ENCODE measurements at regions not wholly inside any gene's neighbourhood (a gene's known extent, or its start where the extent isn't known, plus 50 kb on each side); places are given as distances from the start of the nearest gene placed in this dataset.

GRCh38 chr3:5731100-5731499 is 543.6 kb downstream of the EDEM1 start:
- no peaks in the 10 kb centered on the region for H3K27me3 ChIP-seq (ENCODE audit: insufficient read depth, low read depth)
- H3K9me2 ChIP-seq (ENCODE audit: insufficient read depth): no peaks in the 10 kb centered on the region
- no peaks in the 10 kb centered on the region for H4K20me1 ChIP-seq (ENCODE audit: insufficient read depth)
- no peak for TF ChIP-seq EZH2 (IDR thresholded peaks at IDR 0.05; ENCODE audit: low read depth)
- TF ChIP-seq, protein P1, sequence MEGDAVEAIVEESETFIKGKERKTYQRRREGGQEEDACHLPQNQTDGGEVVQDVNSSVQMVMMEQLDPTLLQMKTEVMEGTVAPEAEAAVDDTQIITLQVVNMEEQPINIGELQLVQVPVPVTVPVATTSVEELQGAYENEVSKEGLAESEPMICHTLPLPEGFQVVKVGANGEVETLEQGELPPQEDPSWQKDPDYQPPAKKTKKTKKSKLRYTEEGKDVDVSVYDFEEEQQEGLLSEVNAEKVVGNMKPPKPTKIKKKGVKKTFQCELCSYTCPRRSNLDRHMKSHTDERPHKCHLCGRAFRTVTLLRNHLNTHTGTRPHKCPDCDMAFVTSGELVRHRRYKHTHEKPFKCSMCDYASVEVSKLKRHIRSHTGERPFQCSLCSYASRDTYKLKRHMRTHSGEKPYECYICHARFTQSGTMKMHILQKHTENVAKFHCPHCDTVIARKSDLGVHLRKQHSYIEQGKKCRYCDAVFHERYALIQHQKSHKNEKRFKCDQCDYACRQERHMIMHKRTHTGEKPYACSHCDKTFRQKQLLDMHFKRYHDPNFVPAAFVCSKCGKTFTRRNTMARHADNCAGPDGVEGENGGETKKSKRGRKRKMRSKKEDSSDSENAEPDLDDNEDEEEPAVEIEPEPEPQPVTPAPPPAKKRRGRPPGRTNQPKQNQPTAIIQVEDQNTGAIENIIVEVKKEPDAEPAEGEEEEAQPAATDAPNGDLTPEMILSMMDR (conservative IDR thresholded peaks at IDR 0.05): peak; percentile 52
- no peaks in the 10 kb centered on the region for H3F3A ChIP-seq (ENCODE audit: insufficient read depth, low read depth)
- no peaks in the 10 kb centered on the region for H3K36me3 ChIP-seq (ENCODE audit: low read depth)
- DNase-seq: no peak
- ChIA-PET CTCF (interaction anchor here (1.2 kb wide), 1 partner anchor 37 kb away, joined by 4 read pairs; no protein-coding TSS in a partner anchor), POLR2A (ENCODE audit: unreplicated experiment) (no interaction called here)
- intact Hi-C loops (cut with micrococcal nuclease; ENCODE audit: unreplicated experiment): loop anchor here (1.0 kb wide), 1 partner anchor 163 kb away; no protein-coding TSS in a partner anchor
- H3K79me2 ChIP-seq (ENCODE audit: low read depth): no peaks in the 10 kb centered on the region; the same call in 1 of the 2 replicates
- H3K9me3 ChIP-seq (ENCODE audit: insufficient read depth, low read depth): no peaks in the 10 kb centered on the region
- H3K4me3 ChIP-seq: no peak overlapping the region
- H3K4me1 ChIP-seq (replicated peaks; ENCODE audit: insufficient read depth): no peaks in the 10 kb centered on the region
- no peak overlapping the region for H2AFZ ChIP-seq
- no peak overlapping the region for H3K27ac ChIP-seq
- H3K4me2 ChIP-seq: no peak overlapping the region
- no TSS peak for BruUV-seq (replicated peaks)

DNA sequence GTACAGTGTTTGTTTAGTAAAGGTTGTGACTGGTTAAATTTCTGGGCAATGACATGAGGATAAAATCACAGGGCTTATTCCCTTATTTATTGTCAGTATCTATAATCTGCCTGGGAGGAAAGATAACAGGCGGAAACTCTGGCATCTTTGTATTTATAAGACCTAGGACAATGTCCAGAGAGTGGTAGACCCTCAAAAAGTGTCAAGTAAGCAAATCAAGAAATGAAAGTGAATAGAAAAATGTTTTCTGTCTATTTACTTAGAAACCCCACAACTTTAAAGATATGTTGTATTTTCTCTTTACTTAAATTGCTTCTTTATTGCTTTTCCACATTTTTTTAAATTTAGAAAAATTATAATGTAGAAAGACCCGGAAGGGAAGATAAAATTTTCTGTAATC is 544.6 kb downstream of the EDEM1 start:
- intact Hi-C loops (cut with micrococcal nuclease; ENCODE audit: unreplicated experiment): no loop called here
- POLR2A ChIA-PET (ENCODE audit: unreplicated experiment): no interaction called here
- H2AFZ ChIP-seq: no peak overlapping the region
- no peak overlapping the region for H3K4me3 ChIP-seq
- no TSS peak for BruUV-seq (replicated peaks)
- TF ChIP-seq, protein P1 (conservative IDR thresholded peaks at IDR 0.05): no peak
- TF ChIP-seq EZH2 (IDR thresholded peaks at IDR 0.05; ENCODE audit: low read depth): no peak
- no peaks in the 10 kb centered on the region; the same call in 1 of the 2 replicates for H3K9me2 ChIP-seq (ENCODE audit: insufficient read depth)
- no peaks in the 10 kb centered on the region for H4K20me1 ChIP-seq (ENCODE audit: insufficient read depth)
- no peaks in the 10 kb centered on the region for H3K27me3 ChIP-seq (ENCODE audit: insufficient read depth, low read depth)
- no peak overlapping the region for H3K4me2 ChIP-seq
- DNase-seq: no peak
- no peaks in the 10 kb centered on the region for H3K36me3 ChIP-seq (ENCODE audit: low read depth)
- no peak overlapping the region for H3K27ac ChIP-seq
- no peaks in the 10 kb centered on the region; the same call in 1 of the 2 replicates for H3K79me2 ChIP-seq (ENCODE audit: low read depth)
- CTCF ChIA-PET: interaction anchor here (1.2 kb wide), 1 partner anchor 36 kb away, joined by 4 read pairs; no protein-coding TSS in a partner anchor
- H3K4me1 ChIP-seq (replicated peaks; ENCODE audit: insufficient read depth): no peaks in the 10 kb centered on the region
- no peaks in the 10 kb centered on the region for H3K9me3 ChIP-seq (ENCODE audit: insufficient read depth, low read depth)
- no peaks in the 10 kb centered on the region for H3F3A ChIP-seq (ENCODE audit: insufficient read depth, low read depth)

GRCh38 chr3:5733995-5734394 is 546.5 kb downstream of the EDEM1 start:
- no peak overlapping the region for H3K27ac ChIP-seq
- H3K4me3 ChIP-seq: no peak overlapping the region
- no peak overlapping the region for H2AFZ ChIP-seq
- DNase-seq: no peak
- intact Hi-C loops (cut with micrococcal nuclease; ENCODE audit: unreplicated experiment): no loop called here
- no peak overlapping the region for H3K4me2 ChIP-seq
- H3K79me2 ChIP-seq (ENCODE audit: low read depth): no peaks in the 10 kb centered on the region; the same call in 1 of the 2 replicates
- H4K20me1 ChIP-seq (ENCODE audit: insufficient read depth): no peaks in the 10 kb centered on the region
- TF ChIP-seq, protein P1 (conservative IDR thresholded peaks at IDR 0.05): no peak
- TF ChIP-seq EZH2 (IDR thresholded peaks at IDR 0.05; ENCODE audit: low read depth): no peak
- no peaks in the 10 kb centered on the region for H3K4me1 ChIP-seq (replicated peaks; ENCODE audit: insufficient read depth)
- H3K27me3 ChIP-seq (ENCODE audit: insufficient read depth, low read depth): no peaks in the 10 kb centered on the region
- no TSS peak for BruUV-seq (replicated peaks)
- ChIA-PET POLR2A (ENCODE audit: unreplicated experiment) (no interaction called here), CTCF (no interaction called here)
- no peaks in the 10 kb centered on the region for H3K9me3 ChIP-seq (ENCODE audit: insufficient read depth, low read depth)
- H3K9me2 ChIP-seq (ENCODE audit: insufficient read depth): no peaks in the 10 kb centered on the region; the same call in 1 of the 2 replicates
- no peaks in the 10 kb centered on the region for H3F3A ChIP-seq (ENCODE audit: insufficient read depth, low read depth)
- H3K36me3 ChIP-seq (ENCODE audit: low read depth): no peaks in the 10 kb centered on the region
